ENCODE measurements at regions not wholly inside any gene's neighbourhood (a gene's known extent, or its start where the extent isn't known, plus 50 kb on each side); places are given as distances from the start of the nearest gene placed in this dataset.

GRCh38 chr2:59720296-59720866 is 833.1 kb downstream of the BCL11A start:
- DNase-seq = no peak
- Mint-ChIP-seq H3K36me3 (ENCODE audit: low read depth) (no peaks in the 10 kb centered on the region), H3K4me3 (no peak overlapping the region), H3K27ac (no peak overlapping the region), H3K27me3 (ENCODE audit: insufficient read depth) (no peaks in the 10 kb centered on the region), H3K9me3 (no peaks in the 10 kb centered on the region), H3K4me1 (no peaks in the 10 kb centered on the region)
- H3K9me3 ChIP-seq (ENCODE audit: control insufficient read depth, low read length) = no peaks in the 10 kb centered on the region
- no peak for TF ChIP-seq CTCF (conservative IDR thresholded peaks at IDR 0.05)
- H3K4me3 ChIP-seq (ENCODE audit: low read length) = no peak overlapping the region
- H3K4me1 ChIP-seq (ENCODE audit: control insufficient read depth, insufficient read depth, low read length) = no peaks in the 10 kb centered on the region
- H3K9ac ChIP-seq (ENCODE audit: extremely low read depth, low read length, poor library complexity, severe bottlenecking) = no peak overlapping the region
- H3K36me3 ChIP-seq (ENCODE audit: control insufficient read depth, insufficient read depth, low read length) = no peaks in the 10 kb centered on the region
- H3K27ac ChIP-seq (ENCODE audit: low read depth, low read length) = no peak overlapping the region
- H3K27me3 ChIP-seq (ENCODE audit: control insufficient read depth, insufficient read depth, low read length, poor library complexity, severe bottlenecking) = no peaks in the 10 kb centered on the region
- WGBS, 2 experiments (ENCODE audit: insufficient coverage in 1 of 2, insufficient read length in 1 of 2) = 93 to 100% methylated on average over 1 to 4 of the region's 4 CpGs

GRCh38 chr2:59713577-59713976 is 839.9 kb downstream of the BCL11A start:
- WGBS, 2 experiments (ENCODE audit: insufficient coverage in 1 of 2, insufficient read length in 1 of 2) = 78 to 100% methylated on average over 1 to 3 of the region's 3 CpGs
- Histone ChIP-seq H3K27me3 (ENCODE audit: control insufficient read depth, insufficient read depth, low read length, poor library complexity, severe bottlenecking) (no peaks in the 10 kb centered on the region), H3K36me3 (ENCODE audit: control insufficient read depth, insufficient read depth, low read length) (no peaks in the 10 kb centered on the region), H3K27ac (ENCODE audit: low read depth, low read length) (no peak overlapping the region), H3K4me1 (ENCODE audit: control insufficient read depth, insufficient read depth, low read length) (no peaks in the 10 kb centered on the region), H3K4me3 (ENCODE audit: low read length) (no peak overlapping the region), H3K9me3 (ENCODE audit: control insufficient read depth, low read length) (no peaks in the 10 kb centered on the region), H3K9ac (ENCODE audit: extremely low read depth, low read length, poor library complexity, severe bottlenecking) (no peak overlapping the region)
- no peaks in the 10 kb centered on the region for H3K36me3 Mint-ChIP-seq (ENCODE audit: low read depth)
- H3K9me3 Mint-ChIP-seq = no peaks in the 10 kb centered on the region
- H3K27me3 Mint-ChIP-seq (ENCODE audit: insufficient read depth) = no peaks in the 10 kb centered on the region
- no peak for TF ChIP-seq CTCF (conservative IDR thresholded peaks at IDR 0.05)
- H3K4me3 Mint-ChIP-seq = no peak overlapping the region
- DNase-seq = no peak
- H3K27ac Mint-ChIP-seq = no peak overlapping the region
- peaks cover 3% of the 10 kb centered on the region for H3K4me1 Mint-ChIP-seq

GRCh38 chr2:59711121-59711520 is 842.3 kb downstream of the BCL11A start:
- no peaks in the 10 kb centered on the region for H3K9me3 ChIP-seq (ENCODE audit: control insufficient read depth, low read length)
- no peak overlapping the region for H3K27ac Mint-ChIP-seq
- no peak overlapping the region for H3K4me3 Mint-ChIP-seq

More at GRCh38 chr2:59711121-59711520, 842.3 kb downstream of the BCL11A start:
- Histone ChIP-seq H3K4me1 (ENCODE audit: control insufficient read depth, insufficient read depth, low read length) (no peaks in the 10 kb centered on the region), H3K27me3 (ENCODE audit: control insufficient read depth, insufficient read depth, low read length, poor library complexity, severe bottlenecking) (no peaks in the 10 kb centered on the region), H3K9ac (ENCODE audit: extremely low read depth, low read length, poor library complexity, severe bottlenecking) (no peak overlapping the region), H3K4me3 (ENCODE audit: low read length) (no peak overlapping the region), H3K27ac (ENCODE audit: low read depth, low read length) (no peak overlapping the region), H3K36me3 (ENCODE audit: control insufficient read depth, insufficient read depth, low read length) (no peaks in the 10 kb centered on the region)
- H3K27me3 Mint-ChIP-seq (ENCODE audit: insufficient read depth) = no peaks in the 10 kb centered on the region
- H3K4me1 Mint-ChIP-seq = peaks cover 3% of the 10 kb centered on the region
- no peaks in the 10 kb centered on the region for H3K36me3 Mint-ChIP-seq (ENCODE audit: low read depth)
- H3K9me3 Mint-ChIP-seq = no peaks in the 10 kb centered on the region
- TF ChIP-seq CTCF (conservative IDR thresholded peaks at IDR 0.05) = no peak
- no peak for DNase-seq

Measured in endodermal cell (in vitro differentiated cells).